Uterus (tissue), 2 donors: ENCODE measurements at regions not wholly inside any gene's neighbourhood (a gene's known extent, or its start where the extent isn't known, plus 50 kb on each side); places are given as distances from the start of the nearest gene placed in this dataset.

Experiments used
- POLR2A ChIP-seq, 2 donors: fragments of 450-650 bp; IDR thresholded peaks; one replicate each; pipeline ENCODE4 v1.6.1; 2016; ENCODE audit warnings: antibody characterized with exemption in 2 of 2, mild to moderate bottlenecking in 1 of 2, moderate library complexity in 1 of 2
- TF ChIP-seq, protein P1 (sequence below), 4 experiments: fragments of 200-600 bp in 2 of 4; fragments of 450-650 bp in 2 of 4; sonication (generic) in 2 of 4; IDR thresholded peaks; one replicate each; pipeline ENCODE4 v1.5.1; 2016 to 2019; ENCODE audit warnings: antibody characterized with exemption in 4 of 4, mild to moderate bottlenecking in 2 of 4, moderate library complexity in 1 of 4

GRCh38 chr2:6459138-6459537 lies 406.6 kb downstream of the CMPK2 start:
- TF ChIP-seq POLR2A (IDR thresholded peaks at IDR 0.05) = no peak
- TF ChIP-seq, protein P1, sequence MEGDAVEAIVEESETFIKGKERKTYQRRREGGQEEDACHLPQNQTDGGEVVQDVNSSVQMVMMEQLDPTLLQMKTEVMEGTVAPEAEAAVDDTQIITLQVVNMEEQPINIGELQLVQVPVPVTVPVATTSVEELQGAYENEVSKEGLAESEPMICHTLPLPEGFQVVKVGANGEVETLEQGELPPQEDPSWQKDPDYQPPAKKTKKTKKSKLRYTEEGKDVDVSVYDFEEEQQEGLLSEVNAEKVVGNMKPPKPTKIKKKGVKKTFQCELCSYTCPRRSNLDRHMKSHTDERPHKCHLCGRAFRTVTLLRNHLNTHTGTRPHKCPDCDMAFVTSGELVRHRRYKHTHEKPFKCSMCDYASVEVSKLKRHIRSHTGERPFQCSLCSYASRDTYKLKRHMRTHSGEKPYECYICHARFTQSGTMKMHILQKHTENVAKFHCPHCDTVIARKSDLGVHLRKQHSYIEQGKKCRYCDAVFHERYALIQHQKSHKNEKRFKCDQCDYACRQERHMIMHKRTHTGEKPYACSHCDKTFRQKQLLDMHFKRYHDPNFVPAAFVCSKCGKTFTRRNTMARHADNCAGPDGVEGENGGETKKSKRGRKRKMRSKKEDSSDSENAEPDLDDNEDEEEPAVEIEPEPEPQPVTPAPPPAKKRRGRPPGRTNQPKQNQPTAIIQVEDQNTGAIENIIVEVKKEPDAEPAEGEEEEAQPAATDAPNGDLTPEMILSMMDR (IDR thresholded peaks at IDR 0.05) = no peak
